ENCODE measurements at regions not wholly inside any gene's neighbourhood (a gene's known extent, or its start where the extent isn't known, plus 50 kb on each side); places are given as distances from the start of the nearest gene placed in this dataset.

DNA sequence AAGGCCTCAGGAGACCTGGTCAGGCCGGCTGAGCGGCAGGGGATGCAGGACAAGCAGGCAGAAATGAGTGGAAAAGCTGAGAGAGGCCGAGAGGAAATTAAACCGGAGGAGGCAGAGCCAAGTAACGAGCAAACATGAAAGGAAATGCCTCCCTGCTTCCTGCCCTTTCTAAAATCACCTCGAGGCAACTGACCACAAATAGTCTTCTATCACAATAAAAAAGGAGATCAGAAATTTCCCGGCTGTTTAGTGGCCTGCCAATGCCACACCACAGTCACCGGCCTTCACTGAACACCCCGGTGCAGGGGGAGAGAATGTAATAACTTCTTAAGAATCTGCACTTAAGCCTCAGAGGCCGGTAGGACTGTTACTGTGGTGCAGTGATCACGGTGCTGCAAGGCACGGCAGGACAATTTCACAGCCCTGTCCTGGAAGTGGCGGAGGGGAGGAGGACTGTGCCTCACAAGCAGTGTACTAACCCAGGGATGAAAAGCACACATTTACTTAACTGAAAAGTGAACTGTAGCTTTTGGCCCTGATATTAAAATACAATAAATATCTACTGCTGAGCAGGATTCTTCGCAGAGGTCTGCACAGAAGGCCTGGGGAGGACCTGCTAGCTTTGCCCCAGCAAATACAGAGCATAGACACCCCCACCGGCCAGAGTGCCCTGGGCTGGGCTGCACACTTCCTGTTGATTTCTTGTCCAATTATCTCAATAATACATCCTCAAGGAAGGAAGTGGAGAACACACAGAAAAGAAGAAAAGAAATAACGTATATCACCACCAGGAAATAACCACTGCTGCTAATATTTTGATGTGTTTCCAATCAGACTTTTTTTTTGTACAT lies 183.5 kb upstream of the NSMCE3 start:
- ATAC-seq = no peak
- TF ChIP-seq ZC3H10 (CRISPR knock-in tag; IDR thresholded peaks at IDR 0.05) (no peak), GLIS3 (CRISPR knock-in tag; IDR thresholded peaks at IDR 0.05) (no peak), ZNF70 (CRISPR knock-in tag; IDR thresholded peaks at IDR 0.05) (no peak), SNAI2 (CRISPR knock-in tag; IDR thresholded peaks at IDR 0.05) (no peak), ZNF8 (CRISPR knock-in tag; IDR thresholded peaks at IDR 0.05) (no peak), ZFP30 (CRISPR knock-in tag; IDR thresholded peaks at IDR 0.05) (no peak), TCF4 (CRISPR knock-in tag; IDR thresholded peaks at IDR 0.05; ENCODE audit: borderline replicate concordance) (no peak), OSR1 (CRISPR knock-in tag; IDR thresholded peaks at IDR 0.05) (no peak), ZFP3 (CRISPR knock-in tag; IDR thresholded peaks at IDR 0.05) (no peak), ARNTL (CRISPR knock-in tag; IDR thresholded peaks at IDR 0.05; ENCODE audit: borderline replicate concordance, low read depth) (no peak)
- TF ChIP-seq, protein P1, sequence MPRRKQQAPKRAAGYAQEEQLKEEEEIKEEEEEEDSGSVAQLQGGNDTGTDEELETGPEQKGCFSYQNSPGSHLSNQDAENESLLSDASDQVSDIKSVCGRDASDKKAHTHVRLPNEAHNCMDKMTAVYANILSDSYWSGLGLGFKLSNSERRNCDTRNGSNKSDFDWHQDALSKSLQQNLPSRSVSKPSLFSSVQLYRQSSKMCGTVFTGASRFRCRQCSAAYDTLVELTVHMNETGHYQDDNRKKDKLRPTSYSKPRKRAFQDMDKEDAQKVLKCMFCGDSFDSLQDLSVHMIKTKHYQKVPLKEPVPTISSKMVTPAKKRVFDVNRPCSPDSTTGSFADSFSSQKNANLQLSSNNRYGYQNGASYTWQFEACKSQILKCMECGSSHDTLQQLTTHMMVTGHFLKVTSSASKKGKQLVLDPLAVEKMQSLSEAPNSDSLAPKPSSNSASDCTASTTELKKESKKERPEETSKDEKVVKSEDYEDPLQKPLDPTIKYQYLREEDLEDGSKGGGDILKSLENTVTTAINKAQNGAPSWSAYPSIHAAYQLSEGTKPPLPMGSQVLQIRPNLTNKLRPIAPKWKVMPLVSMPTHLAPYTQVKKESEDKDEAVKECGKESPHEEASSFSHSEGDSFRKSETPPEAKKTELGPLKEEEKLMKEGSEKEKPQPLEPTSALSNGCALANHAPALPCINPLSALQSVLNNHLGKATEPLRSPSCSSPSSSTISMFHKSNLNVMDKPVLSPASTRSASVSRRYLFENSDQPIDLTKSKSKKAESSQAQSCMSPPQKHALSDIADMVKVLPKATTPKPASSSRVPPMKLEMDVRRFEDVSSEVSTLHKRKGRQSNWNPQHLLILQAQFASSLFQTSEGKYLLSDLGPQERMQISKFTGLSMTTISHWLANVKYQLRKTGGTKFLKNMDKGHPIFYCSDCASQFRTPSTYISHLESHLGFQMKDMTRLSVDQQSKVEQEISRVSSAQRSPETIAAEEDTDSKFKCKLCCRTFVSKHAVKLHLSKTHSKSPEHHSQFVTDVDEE (CRISPR knock-in tag; IDR thresholded peaks at IDR 0.05) = no peak
- TF ChIP-seq, protein P2, sequence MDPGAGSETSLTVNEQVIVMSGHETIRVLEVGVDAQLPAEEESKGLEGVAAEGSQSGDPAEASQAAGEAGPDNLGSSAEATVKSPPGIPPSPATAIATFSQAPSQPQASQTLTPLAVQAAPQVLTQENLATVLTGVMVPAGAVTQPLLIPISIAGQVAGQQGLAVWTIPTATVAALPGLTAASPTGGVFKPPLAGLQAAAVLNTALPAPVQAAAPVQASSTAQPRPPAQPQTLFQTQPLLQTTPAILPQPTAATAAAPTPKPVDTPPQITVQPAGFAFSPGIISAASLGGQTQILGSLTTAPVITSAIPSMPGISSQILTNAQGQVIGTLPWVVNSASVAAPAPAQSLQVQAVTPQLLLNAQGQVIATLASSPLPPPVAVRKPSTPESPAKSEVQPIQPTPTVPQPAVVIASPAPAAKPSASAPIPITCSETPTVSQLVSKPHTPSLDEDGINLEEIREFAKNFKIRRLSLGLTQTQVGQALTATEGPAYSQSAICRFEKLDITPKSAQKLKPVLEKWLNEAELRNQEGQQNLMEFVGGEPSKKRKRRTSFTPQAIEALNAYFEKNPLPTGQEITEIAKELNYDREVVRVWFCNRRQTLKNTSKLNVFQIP (CRISPR knock-in tag; IDR thresholded peaks at IDR 0.05; ENCODE audit: borderline replicate concordance, low read depth) = no peak
- TF ChIP-seq, protein P3, sequence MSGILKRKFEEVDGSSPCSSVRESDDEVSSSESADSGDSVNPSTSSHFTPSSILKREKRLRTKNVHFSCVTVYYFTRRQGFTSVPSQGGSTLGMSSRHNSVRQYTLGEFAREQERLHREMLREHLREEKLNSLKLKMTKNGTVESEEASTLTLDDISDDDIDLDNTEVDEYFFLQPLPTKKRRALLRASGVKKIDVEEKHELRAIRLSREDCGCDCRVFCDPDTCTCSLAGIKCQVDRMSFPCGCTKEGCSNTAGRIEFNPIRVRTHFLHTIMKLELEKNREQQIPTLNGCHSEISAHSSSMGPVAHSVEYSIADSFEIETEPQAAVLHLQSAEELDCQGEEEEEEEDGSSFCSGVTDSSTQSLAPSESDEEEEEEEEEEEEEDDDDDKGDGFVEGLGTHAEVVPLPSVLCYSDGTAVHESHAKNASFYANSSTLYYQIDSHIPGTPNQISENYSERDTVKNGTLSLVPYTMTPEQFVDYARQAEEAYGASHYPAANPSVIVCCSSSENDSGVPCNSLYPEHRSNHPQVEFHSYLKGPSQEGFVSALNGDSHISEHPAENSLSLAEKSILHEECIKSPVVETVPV (CRISPR knock-in tag; IDR thresholded peaks at IDR 0.05) = no peak

DNA sequence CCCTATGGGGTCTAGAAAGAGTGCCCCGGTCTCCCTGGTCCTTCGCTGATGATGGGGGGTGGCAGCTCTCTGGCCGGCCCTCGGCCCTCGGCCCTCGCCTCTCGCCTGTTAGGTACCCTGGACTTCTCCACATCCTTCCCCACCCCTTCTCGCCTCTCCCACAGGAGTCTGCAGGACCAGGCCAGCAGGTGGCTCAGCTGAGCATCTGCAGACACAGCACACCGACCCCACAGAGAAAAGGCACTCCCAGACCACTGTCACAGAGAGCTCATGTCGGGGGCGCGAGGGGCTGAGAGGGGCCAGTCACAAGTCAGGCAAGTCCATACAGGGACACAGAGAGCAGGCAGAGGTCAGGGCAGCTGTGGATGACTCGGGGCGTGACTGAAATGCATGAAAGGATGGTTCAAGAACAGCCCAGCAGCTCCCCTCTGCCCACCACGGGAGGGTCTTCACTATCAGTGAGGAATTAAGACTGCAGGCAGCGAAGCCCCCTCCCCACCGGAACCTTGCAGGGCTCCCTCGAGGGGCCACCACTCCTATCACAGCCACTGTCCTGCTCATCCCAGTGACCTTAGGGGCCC lies 181.7 kb upstream of the NSMCE3 start:
- no peak for ATAC-seq
- TF ChIP-seq OSR1 (CRISPR knock-in tag; IDR thresholded peaks at IDR 0.05) (no peak), ISL1 (CRISPR knock-in tag; IDR thresholded peaks at IDR 0.05) (no peak), TCF4 (CRISPR knock-in tag; IDR thresholded peaks at IDR 0.05; ENCODE audit: borderline replicate concordance) (no peak), GLIS3 (CRISPR knock-in tag; IDR thresholded peaks at IDR 0.05) (no peak), BACH2 (CRISPR knock-in tag; IDR thresholded peaks at IDR 0.05; ENCODE audit: borderline replicate concordance) (no peak), ZNF565 (CRISPR knock-in tag; conservative IDR thresholded peaks at IDR 0.05; ENCODE audit: low read depth) (no peak)

DNA sequence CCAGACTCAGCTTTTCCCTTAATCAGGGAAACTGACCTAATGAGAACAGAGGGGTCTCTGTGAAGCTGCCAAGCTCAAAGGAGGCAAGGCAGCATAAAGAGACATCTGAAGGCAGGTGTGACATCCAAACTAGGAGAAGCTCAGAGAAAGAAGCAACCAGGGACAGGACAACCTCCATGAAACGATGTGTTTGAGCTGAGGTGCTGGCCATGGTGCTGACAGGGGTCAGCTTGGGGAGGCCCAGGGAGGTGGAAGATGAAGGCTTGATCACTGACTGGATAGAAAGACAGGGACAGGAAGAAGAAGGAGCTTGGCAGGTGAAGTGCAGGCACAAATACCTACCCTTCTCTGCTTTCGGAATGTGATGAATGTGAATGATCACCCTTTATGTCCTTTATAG lies 179.5 kb upstream of the NSMCE3 start:
- no peak for ATAC-seq
- TF ChIP-seq, protein P4, sequence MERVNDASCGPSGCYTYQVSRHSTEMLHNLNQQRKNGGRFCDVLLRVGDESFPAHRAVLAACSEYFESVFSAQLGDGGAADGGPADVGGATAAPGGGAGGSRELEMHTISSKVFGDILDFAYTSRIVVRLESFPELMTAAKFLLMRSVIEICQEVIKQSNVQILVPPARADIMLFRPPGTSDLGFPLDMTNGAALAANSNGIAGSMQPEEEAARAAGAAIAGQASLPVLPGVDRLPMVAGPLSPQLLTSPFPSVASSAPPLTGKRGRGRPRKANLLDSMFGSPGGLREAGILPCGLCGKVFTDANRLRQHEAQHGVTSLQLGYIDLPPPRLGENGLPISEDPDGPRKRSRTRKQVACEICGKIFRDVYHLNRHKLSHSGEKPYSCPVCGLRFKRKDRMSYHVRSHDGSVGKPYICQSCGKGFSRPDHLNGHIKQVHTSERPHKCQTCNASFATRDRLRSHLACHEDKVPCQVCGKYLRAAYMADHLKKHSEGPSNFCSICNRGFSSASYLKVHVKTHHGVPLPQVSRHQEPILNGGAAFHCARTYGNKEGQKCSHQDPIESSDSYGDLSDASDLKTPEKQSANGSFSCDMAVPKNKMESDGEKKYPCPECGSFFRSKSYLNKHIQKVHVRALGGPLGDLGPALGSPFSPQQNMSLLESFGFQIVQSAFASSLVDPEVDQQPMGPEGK (CRISPR knock-in tag; IDR thresholded peaks at IDR 0.05; ENCODE audit: borderline replicate concordance) = no peak
- TF ChIP-seq SNAI2 (CRISPR knock-in tag; IDR thresholded peaks at IDR 0.05) = no peak
- TF ChIP-seq, protein P5, sequence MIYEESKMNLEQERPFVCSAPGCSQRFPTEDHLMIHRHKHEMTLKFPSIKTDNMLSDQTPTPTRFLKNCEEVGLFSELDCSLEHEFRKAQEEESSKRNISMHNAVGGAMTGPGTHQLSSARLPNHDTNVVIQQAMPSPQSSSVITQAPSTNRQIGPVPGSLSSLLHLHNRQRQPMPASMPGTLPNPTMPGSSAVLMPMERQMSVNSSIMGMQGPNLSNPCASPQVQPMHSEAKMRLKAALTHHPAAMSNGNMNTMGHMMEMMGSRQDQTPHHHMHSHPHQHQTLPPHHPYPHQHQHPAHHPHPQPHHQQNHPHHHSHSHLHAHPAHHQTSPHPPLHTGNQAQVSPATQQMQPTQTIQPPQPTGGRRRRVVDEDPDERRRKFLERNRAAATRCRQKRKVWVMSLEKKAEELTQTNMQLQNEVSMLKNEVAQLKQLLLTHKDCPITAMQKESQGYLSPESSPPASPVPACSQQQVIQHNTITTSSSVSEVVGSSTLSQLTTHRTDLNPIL (CRISPR knock-in tag; IDR thresholded peaks at IDR 0.05; ENCODE audit: low read depth) = no peak
- TF ChIP-seq ESRRG (CRISPR knock-in tag; IDR thresholded peaks at IDR 0.05) = no peak
- TF ChIP-seq, protein P2 (CRISPR knock-in tag; IDR thresholded peaks at IDR 0.05; ENCODE audit: borderline replicate concordance, low read depth) = no peak
- TF ChIP-seq ZNF70 (CRISPR knock-in tag; IDR thresholded peaks at IDR 0.05) = no peak
- TF ChIP-seq ISL1 (CRISPR knock-in tag; IDR thresholded peaks at IDR 0.05) = no peak
- no peak for TF ChIP-seq RARB (CRISPR knock-in tag; IDR thresholded peaks at IDR 0.05)
- TF ChIP-seq, protein P1 (CRISPR knock-in tag; IDR thresholded peaks at IDR 0.05) = no peak
- TF ChIP-seq PPARA (CRISPR knock-in tag; IDR thresholded peaks at IDR 0.05; ENCODE audit: borderline replicate concordance) = no peak
- TF ChIP-seq ZC3H10 (CRISPR knock-in tag; IDR thresholded peaks at IDR 0.05) = no peak
- no peak for TF ChIP-seq BACH2 (CRISPR knock-in tag; IDR thresholded peaks at IDR 0.05; ENCODE audit: borderline replicate concordance)
- no peak for TF ChIP-seq ZFP30 (CRISPR knock-in tag; IDR thresholded peaks at IDR 0.05)
- no peak for TF ChIP-seq CSDC2 (CRISPR knock-in tag; IDR thresholded peaks at IDR 0.05)
- TF ChIP-seq OSR1 (CRISPR knock-in tag; IDR thresholded peaks at IDR 0.05) = no peak
- TF ChIP-seq TCF4 (CRISPR knock-in tag; IDR thresholded peaks at IDR 0.05; ENCODE audit: borderline replicate concordance) = no peak
- no peak for TF ChIP-seq ZFP3 (CRISPR knock-in tag; IDR thresholded peaks at IDR 0.05)

Measured in SK-N-SH treated with all-trans-retinoic acid at 6 μM for 48 hours (cell line).